ENCODE measurements at regions not wholly inside any gene's neighbourhood (a gene's known extent, or its start where the extent isn't known, plus 50 kb on each side); places are given as distances from the start of the nearest gene placed in this dataset.
"Not testable (repeated sequence)": the region's sequence is repeated elsewhere in the genome, so short reads cannot be mapped to it uniquely, and the experiment has no call there.

- Mint-ChIP-seq H3K27ac (no peak overlapping the region), H3K27me3 (ENCODE audit: low read depth) (no peaks in the 10 kb centered on the region), H3K4me1 (no peaks in the 10 kb centered on the region), H3K9me3 (peaks cover 11% of the 10 kb centered on the region), H3K4me3 (no peak overlapping the region), H3K36me3 (no peaks in the 10 kb centered on the region)
- DNase-seq (ENCODE audit: low spot score in 2 of 2, unreplicated experiment in 2 of 2), result no peak
- no peak for TF ChIP-seq CTCF (IDR thresholded peaks at IDR 0.05; ENCODE audit: unreplicated experiment)
Measured at GRCh38 chr13:85985797-85986196, 186.6 kb upstream of the SLITRK6 start.

GRCh38 chr13:85982102-85982501 is 182.9 kb upstream of the SLITRK6 start:
- Mint-ChIP-seq H3K9me3 (peaks cover 11% of the 10 kb centered on the region), H3K4me3 (no peak overlapping the region)

GRCh38 chr13:85980447-85980846 is 181.2 kb upstream of the SLITRK6 start:
- peaks cover 11% of the 10 kb centered on the region for H3K9me3 Mint-ChIP-seq
- not testable (repeated sequence) for H3K27ac Mint-ChIP-seq; DNase-seq (ENCODE audit: low spot score in 2 of 2, unreplicated experiment in 2 of 2); H3K4me3 Mint-ChIP-seq; H3K36me3 Mint-ChIP-seq; H3K27me3 Mint-ChIP-seq (ENCODE audit: low read depth); H3K4me1 Mint-ChIP-seq

More at GRCh38 chr13:85982102-85982501, 182.9 kb upstream of the SLITRK6 start:
- no peaks in the 10 kb centered on the region for H3K27me3 Mint-ChIP-seq (ENCODE audit: low read depth)
- no peak overlapping the region for H3K27ac Mint-ChIP-seq
- TF ChIP-seq CTCF (IDR thresholded peaks at IDR 0.05; ENCODE audit: unreplicated experiment), result no peak
- no peaks in the 10 kb centered on the region for H3K36me3 Mint-ChIP-seq
- no peak for DNase-seq (ENCODE audit: low spot score in 2 of 2, unreplicated experiment in 2 of 2)
- H3K4me1 Mint-ChIP-seq, result no peaks in the 10 kb centered on the region

GRCh38 chr13:85976242-85976641 is 177.0 kb upstream of the SLITRK6 start:
- peaks cover 8% of the 10 kb centered on the region for H3K4me1 Mint-ChIP-seq
- H3K4me3 Mint-ChIP-seq, result no peak overlapping the region

GRCh38 chr13:85974608-85975366 is 175.6 kb upstream of the SLITRK6 start:
- H3K27me3 Mint-ChIP-seq (ENCODE audit: low read depth), result peaks cover 2% of the 10 kb centered on the region

More at GRCh38 chr13:85976242-85976641, 177.0 kb upstream of the SLITRK6 start:
- TF ChIP-seq CTCF (IDR thresholded peaks at IDR 0.05; ENCODE audit: unreplicated experiment), result no peak
- peaks cover 2% of the 10 kb centered on the region for H3K27me3 Mint-ChIP-seq (ENCODE audit: low read depth)
- no peaks in the 10 kb centered on the region for H3K9me3 Mint-ChIP-seq
- DNase-seq (ENCODE audit: low spot score in 2 of 2, unreplicated experiment in 2 of 2), result no peak
- no peak overlapping the region for H3K27ac Mint-ChIP-seq
- H3K36me3 Mint-ChIP-seq, result no peaks in the 10 kb centered on the region

More at GRCh38 chr13:85974608-85975366, 175.6 kb upstream of the SLITRK6 start:
- no peak overlapping the region for H3K27ac Mint-ChIP-seq
- no peak for TF ChIP-seq CTCF (IDR thresholded peaks at IDR 0.05; ENCODE audit: unreplicated experiment)
- H3K36me3 Mint-ChIP-seq, result no peaks in the 10 kb centered on the region
- H3K4me3 Mint-ChIP-seq, result no peak overlapping the region
- H3K9me3 Mint-ChIP-seq, result no peaks in the 10 kb centered on the region
- no peak for DNase-seq (ENCODE audit: low spot score in 2 of 2, unreplicated experiment in 2 of 2)
- H3K4me1 Mint-ChIP-seq, result peaks cover 8% of the 10 kb centered on the region
